HepG2 (cell line): ENCODE measurements at regions not wholly inside any gene's neighbourhood (a gene's known extent, or its start where the extent isn't known, plus 50 kb on each side); places are given as distances from the start of the nearest gene placed in this dataset.

Experiments
- small RNA-seq, 3 experiments: library from RNA; depleted of rRNA; stranded (forward); fragments of <200 nt; gene quantifications; one replicate each; pipeline ENCODE3, GENCODE V24; 2012; ENCODE audit warnings: low read depth in 2 of 3, low replicate concordance in 1 of 3; ENCODE audit not compliant: insufficient read length in 3 of 3, insufficient read depth in 2 of 3

Small RNAs in the stretch of these regions (small RNA-seq; reads per million reads assigned to genes)
- gene AC012669.1, result 0 reads per million in 3 experiments
